NB4 (cell line): ENCODE measurements at regions not wholly inside any gene's neighbourhood (a gene's known extent, or its start where the extent isn't known, plus 50 kb on each side); places are given as distances from the start of the nearest gene placed in this dataset.

Experiments
- MAX ChIP-seq: IDR thresholded peaks from 2 replicates; pipeline ENCODE4 v1.6.1; 2011; ENCODE audit warnings: low read depth, low read length
- MYC ChIP-seq: IDR thresholded peaks from 2 replicates; pipeline ENCODE4 v1.6.1; 2011; ENCODE audit warnings: low read depth, low read length
- POLR2A ChIP-seq: IDR thresholded peaks from 2 replicates; pipeline ENCODE4 v1.6.1; 2011; ENCODE audit warnings: mild to moderate bottlenecking; ENCODE audit not compliant: insufficient read length; ENCODE audit errors: extremely low read depth
- TF ChIP-seq, protein P1 (sequence below): IDR thresholded peaks from one replicate; pipeline ENCODE4 v1.5.1; 2012; ENCODE audit warnings: low read depth, low read length

DNA sequence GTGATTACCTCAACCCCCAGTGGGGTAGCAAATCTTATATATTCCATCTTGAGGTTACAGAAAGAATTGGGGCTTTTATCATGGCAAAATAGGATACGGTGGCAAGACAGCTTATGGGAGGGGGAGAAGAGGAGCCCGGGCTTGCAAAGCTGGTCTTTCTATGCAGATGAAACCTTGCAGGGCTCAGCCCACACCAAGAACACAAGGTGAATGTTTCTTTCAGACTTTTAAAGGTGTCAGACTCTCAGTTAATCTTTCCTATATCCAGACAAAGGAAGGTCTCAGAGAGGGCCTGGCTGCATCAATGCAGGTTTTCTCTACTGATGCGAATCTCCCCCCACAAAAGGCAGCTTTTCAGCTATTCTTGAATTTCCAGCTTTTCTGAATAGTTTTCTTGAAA lies 59.9 kb upstream of the WDR17 start:
- TF ChIP-seq, protein P1, sequence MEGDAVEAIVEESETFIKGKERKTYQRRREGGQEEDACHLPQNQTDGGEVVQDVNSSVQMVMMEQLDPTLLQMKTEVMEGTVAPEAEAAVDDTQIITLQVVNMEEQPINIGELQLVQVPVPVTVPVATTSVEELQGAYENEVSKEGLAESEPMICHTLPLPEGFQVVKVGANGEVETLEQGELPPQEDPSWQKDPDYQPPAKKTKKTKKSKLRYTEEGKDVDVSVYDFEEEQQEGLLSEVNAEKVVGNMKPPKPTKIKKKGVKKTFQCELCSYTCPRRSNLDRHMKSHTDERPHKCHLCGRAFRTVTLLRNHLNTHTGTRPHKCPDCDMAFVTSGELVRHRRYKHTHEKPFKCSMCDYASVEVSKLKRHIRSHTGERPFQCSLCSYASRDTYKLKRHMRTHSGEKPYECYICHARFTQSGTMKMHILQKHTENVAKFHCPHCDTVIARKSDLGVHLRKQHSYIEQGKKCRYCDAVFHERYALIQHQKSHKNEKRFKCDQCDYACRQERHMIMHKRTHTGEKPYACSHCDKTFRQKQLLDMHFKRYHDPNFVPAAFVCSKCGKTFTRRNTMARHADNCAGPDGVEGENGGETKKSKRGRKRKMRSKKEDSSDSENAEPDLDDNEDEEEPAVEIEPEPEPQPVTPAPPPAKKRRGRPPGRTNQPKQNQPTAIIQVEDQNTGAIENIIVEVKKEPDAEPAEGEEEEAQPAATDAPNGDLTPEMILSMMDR = no peak
- TF ChIP-seq POLR2A (no peak), MYC (no peak), MAX (no peak)
